IPS-18a (cell line): ENCODE measurements at regions not wholly inside any gene's neighbourhood (a gene's known extent, or its start where the extent isn't known, plus 50 kb on each side); places are given as distances from the start of the nearest gene placed in this dataset.
"Not testable (repeated sequence)": the region's sequence is repeated elsewhere in the genome, so short reads cannot be mapped to it uniquely, and the experiment has no call there.

Experiments
- H3K27ac ChIP-seq: one replicate; pipeline ENCODE4 v1.5.1; 2013; ENCODE audit warnings: low read length
- H3K27me3 ChIP-seq: one replicate; pipeline ENCODE4 v1.6.1; 2013; ENCODE audit warnings: mild to moderate bottlenecking, low read length; ENCODE audit not compliant: control insufficient read depth, insufficient read depth
- H3K36me3 ChIP-seq: one replicate; pipeline ENCODE4 v1.6.1; 2013; ENCODE audit warnings: low read depth, low read length; ENCODE audit not compliant: control insufficient read depth
- H3K4me1 ChIP-seq: one replicate; pipeline ENCODE4 v1.6.1; 2013; ENCODE audit warnings: low read depth, low read length; ENCODE audit not compliant: control insufficient read depth
- H3K4me3 ChIP-seq: one replicate; pipeline ENCODE4 v1.5.1; 2013; ENCODE audit warnings: low read length
- H3K9ac ChIP-seq: one replicate; pipeline ENCODE4 v1.6.1; 2013; ENCODE audit warnings: mild to moderate bottlenecking, low read length, moderate library complexity
- H3K9me3 ChIP-seq: one replicate; pipeline ENCODE4 v1.6.1; 2013; ENCODE audit warnings: low read depth, low read length; ENCODE audit not compliant: control insufficient read depth

- H3K27ac ChIP-seq: no peak overlapping the region
- H3K9ac ChIP-seq: no peak overlapping the region
- H3K36me3 ChIP-seq: no peaks in the 10 kb centered on the region
- no peaks in the 10 kb centered on the region for H3K27me3 ChIP-seq
- no peaks in the 10 kb centered on the region for H3K4me1 ChIP-seq
- H3K9me3 ChIP-seq: no peaks in the 10 kb centered on the region
- H3K4me3 ChIP-seq: no peak overlapping the region
Observed at GRCh38 chr14:53620890-53621289, 335.7 kb downstream of the BMP4 start.

GRCh38 chr14:53620317-53620716 is 336.3 kb downstream of the BMP4 start:
- Histone ChIP-seq H3K9me3 (no peaks in the 10 kb centered on the region), H3K27ac (no peak overlapping the region), H3K36me3 (no peaks in the 10 kb centered on the region), H3K4me3 (no peak overlapping the region), H3K9ac (no peak overlapping the region), H3K4me1 (no peaks in the 10 kb centered on the region), H3K27me3 (no peaks in the 10 kb centered on the region)

GRCh38 chr14:53619691-53620231 is 336.9 kb downstream of the BMP4 start:
- no peaks in the 10 kb centered on the region for H3K36me3 ChIP-seq
- H3K4me3 ChIP-seq: no peak overlapping the region
- no peak overlapping the region for H3K27ac ChIP-seq
- H3K4me1 ChIP-seq: no peaks in the 10 kb centered on the region
- H3K27me3 ChIP-seq: no peaks in the 10 kb centered on the region
- no peak overlapping the region for H3K9ac ChIP-seq
- no peaks in the 10 kb centered on the region for H3K9me3 ChIP-seq

- H3K9ac ChIP-seq, H3K27me3 ChIP-seq, H3K4me3 ChIP-seq, H3K9me3 ChIP-seq, H3K36me3 ChIP-seq, H3K27ac ChIP-seq, H3K4me1 ChIP-seq: not testable (repeated sequence)
Observed at GRCh38 chr14:53616536-53616935, 340.1 kb downstream of the BMP4 start.

GRCh38 chr14:53615252-53615651 is 341.4 kb downstream of the BMP4 start:
- H3K27ac ChIP-seq: no peak overlapping the region
- H3K9ac ChIP-seq: no peak overlapping the region
- peaks cover 4% of the 10 kb centered on the region for H3K4me1 ChIP-seq

GRCh38 chr14:53613404-53614253 is 343.0 kb downstream of the BMP4 start:
- Histone ChIP-seq H3K36me3 (no peaks in the 10 kb centered on the region), H3K4me1 (peaks cover 4% of the 10 kb centered on the region), H3K9ac (no peak overlapping the region), H3K27me3 (no peaks in the 10 kb centered on the region), H3K27ac (no peak overlapping the region), H3K9me3 (no peaks in the 10 kb centered on the region), H3K4me3 (no peak overlapping the region)

More at GRCh38 chr14:53615252-53615651, 341.4 kb downstream of the BMP4 start:
- H3K27me3 ChIP-seq: no peaks in the 10 kb centered on the region
- no peaks in the 10 kb centered on the region for H3K9me3 ChIP-seq
- H3K36me3 ChIP-seq: no peaks in the 10 kb centered on the region
- no peak overlapping the region for H3K4me3 ChIP-seq

- Histone ChIP-seq H3K36me3 (no peaks in the 10 kb centered on the region), H3K27ac (no peak overlapping the region), H3K27me3 (no peaks in the 10 kb centered on the region), H3K9ac (no peak overlapping the region), H3K4me1 (peaks cover 4% of the 10 kb centered on the region), H3K4me3 (no peak overlapping the region), H3K9me3 (no peaks in the 10 kb centered on the region)
Observed at GRCh38 chr14:53610947-53611346, 345.7 kb downstream of the BMP4 start.

- no peaks in the 10 kb centered on the region for H3K27me3 ChIP-seq
- no peak overlapping the region for H3K4me3 ChIP-seq
- no peaks in the 10 kb centered on the region for H3K36me3 ChIP-seq
- H3K4me1 ChIP-seq: peaks cover 2% of the 10 kb centered on the region
- H3K9me3 ChIP-seq: no peaks in the 10 kb centered on the region
- no peak overlapping the region for H3K27ac ChIP-seq
- no peak overlapping the region for H3K9ac ChIP-seq
Observed at GRCh38 chr14:53609009-53609408, 347.6 kb downstream of the BMP4 start.

GRCh38 chr14:53608369-53608768 is 348.3 kb downstream of the BMP4 start:
- H3K4me3 ChIP-seq: no peak overlapping the region
- no peaks in the 10 kb centered on the region for H3K27me3 ChIP-seq
- H3K9ac ChIP-seq: no peak overlapping the region
- H3K4me1 ChIP-seq: no peaks in the 10 kb centered on the region
- no peaks in the 10 kb centered on the region for H3K9me3 ChIP-seq
- no peaks in the 10 kb centered on the region for H3K36me3 ChIP-seq
- H3K27ac ChIP-seq: no peak overlapping the region

- no peak overlapping the region for H3K4me3 ChIP-seq
- H3K27me3 ChIP-seq: no peaks in the 10 kb centered on the region
- no peaks in the 10 kb centered on the region for H3K9me3 ChIP-seq
- H3K36me3 ChIP-seq: no peaks in the 10 kb centered on the region
- no peak overlapping the region for H3K27ac ChIP-seq
- peaks cover 5% of the 10 kb centered on the region for H3K4me1 ChIP-seq
- H3K9ac ChIP-seq: no peak overlapping the region
Observed at GRCh38 chr14:53606203-53606602, 350.4 kb downstream of the BMP4 start.

- no peak overlapping the region for H3K9ac ChIP-seq
- H3K4me1 ChIP-seq: peaks cover 6% of the 10 kb centered on the region
- no peak overlapping the region for H3K4me3 ChIP-seq
- H3K9me3 ChIP-seq: no peaks in the 10 kb centered on the region
- H3K27me3 ChIP-seq: no peaks in the 10 kb centered on the region
- no peaks in the 10 kb centered on the region for H3K36me3 ChIP-seq
- H3K27ac ChIP-seq: no peak overlapping the region
Observed at GRCh38 chr14:53605562-53605961, 351.1 kb downstream of the BMP4 start.

GRCh38 chr14:53603994-53604393 is 352.6 kb downstream of the BMP4 start:
- H3K4me3 ChIP-seq: no peak overlapping the region
- no peaks in the 10 kb centered on the region for H3K27me3 ChIP-seq
- H3K4me1 ChIP-seq: peaks cover 15% of the 10 kb centered on the region
- no peak overlapping the region for H3K27ac ChIP-seq
- H3K9ac ChIP-seq: no peak overlapping the region
- no peaks in the 10 kb centered on the region for H3K36me3 ChIP-seq
- H3K9me3 ChIP-seq: no peaks in the 10 kb centered on the region
